ENCODE measurements at regions not wholly inside any gene's neighbourhood (a gene's known extent, or its start where the extent isn't known, plus 50 kb on each side); places are given as distances from the start of the nearest gene placed in this dataset.

DNA sequence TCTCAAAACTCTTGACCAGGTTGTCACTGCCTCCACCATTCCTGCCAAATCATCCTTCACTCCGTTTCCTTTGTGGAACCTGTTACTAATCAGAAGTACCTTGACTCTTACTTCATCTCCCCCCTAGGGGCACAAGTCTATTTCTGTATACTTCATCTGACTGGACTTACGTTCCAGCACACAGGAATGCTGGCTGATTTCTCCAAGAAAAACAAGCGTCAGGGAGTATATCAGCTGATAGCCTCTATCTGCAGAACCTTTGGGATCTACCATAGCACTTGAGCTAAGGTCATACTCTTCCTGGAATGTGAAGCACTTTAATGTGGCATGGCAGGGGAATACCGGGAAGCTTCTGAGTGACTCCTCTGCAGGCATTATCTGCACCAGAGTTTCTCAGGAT lies 178.1 kb upstream of the MOCS1 start:
- Histone ChIP-seq H3K9me3 (ENCODE audit: control insufficient read depth in 3 of 3, low read length in 3 of 3) (peaks cover 0 to 11% (median 0%) of the 10 kb centered on the region in 3 donors), H3K27ac (ENCODE audit: low read depth, low read length) (no peak overlapping the region), H3K4me1 (ENCODE audit: control insufficient read depth in 3 of 3, insufficient read depth in 3 of 3, low read length in 3 of 3) (no peaks in the 10 kb centered on the region), H3K4me3 (ENCODE audit: low read length in 3 of 3) (no peak overlapping the region), H3K9ac (ENCODE audit: low read depth in 1 of 3, low read length in 3 of 3) (no peak overlapping the region), H3K27me3 (ENCODE audit: control insufficient read depth in 3 of 3, insufficient read depth in 3 of 3, low read length in 3 of 3) (peaks cover 0 to 4% (median 2%) of the 10 kb centered on the region in 3 donors), H3K36me3 (ENCODE audit: control insufficient read depth in 3 of 3, insufficient read depth in 3 of 3, low read length in 3 of 3) (no peaks in the 10 kb centered on the region)

DNA sequence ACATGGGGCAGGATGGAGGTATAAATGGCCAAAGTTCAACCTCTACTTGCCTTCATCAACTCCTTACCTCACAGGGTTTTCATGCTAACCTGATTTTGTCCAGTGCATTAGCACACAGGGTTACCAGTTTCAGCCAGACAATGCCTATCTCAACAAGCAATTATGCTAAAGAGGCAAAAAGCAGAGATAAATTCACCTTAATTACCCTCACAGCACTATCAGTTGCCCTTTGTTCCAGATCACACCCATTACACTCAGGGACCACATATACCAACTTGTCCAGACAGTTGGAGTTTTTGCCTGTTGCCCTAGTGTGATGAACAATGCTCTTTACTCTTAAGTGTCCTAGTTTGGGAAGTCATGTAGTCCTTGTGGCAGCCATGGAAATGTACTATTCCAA lies 174.5 kb upstream of the MOCS1 start:
- Histone ChIP-seq H3K4me3 (ENCODE audit: low read length in 3 of 3) (no peak overlapping the region), H3K36me3 (ENCODE audit: control insufficient read depth in 3 of 3, insufficient read depth in 3 of 3, low read length in 3 of 3) (no peaks in the 10 kb centered on the region), H3K9ac (ENCODE audit: low read depth in 1 of 3, low read length in 3 of 3) (no peak overlapping the region), H3K9me3 (ENCODE audit: control insufficient read depth in 3 of 3, low read length in 3 of 3) (peaks cover 0 to 13% (median 0%) of the 10 kb centered on the region in 3 donors), H3K4me1 (ENCODE audit: control insufficient read depth in 3 of 3, insufficient read depth in 3 of 3, low read length in 3 of 3) (no peaks in the 10 kb centered on the region), H3K27ac (ENCODE audit: low read depth, low read length) (no peak overlapping the region), H3K27me3 (ENCODE audit: control insufficient read depth in 3 of 3, insufficient read depth in 3 of 3, low read length in 3 of 3) (peaks cover 0 to 4% (median 2%) of the 10 kb centered on the region in 3 donors)

DNA sequence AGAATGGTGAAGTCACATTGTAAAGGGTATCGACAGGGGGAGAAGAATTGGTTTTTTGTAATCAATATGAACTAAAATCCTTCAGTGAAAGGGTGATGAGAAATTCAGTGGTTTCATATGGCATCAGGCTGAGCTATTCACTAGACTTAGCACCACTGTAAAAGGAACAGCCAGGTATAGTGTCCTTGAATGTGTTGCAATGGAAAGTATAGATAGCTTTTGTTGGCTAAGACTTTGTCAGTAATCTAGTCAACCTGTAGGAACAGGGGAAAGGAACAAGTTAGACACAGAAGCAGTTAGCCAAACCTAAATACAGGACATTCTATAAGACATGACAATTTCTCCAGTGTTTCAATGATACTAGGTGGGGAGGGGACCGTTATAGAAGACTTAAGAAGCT lies 172.6 kb upstream of the MOCS1 start:
- H3K9me3 ChIP-seq (ENCODE audit: control insufficient read depth in 3 of 3, low read length in 3 of 3), result peaks cover 0 to 13% (median 0%) of the 10 kb centered on the region in 3 donors
- H3K4me3 ChIP-seq (ENCODE audit: low read length in 3 of 3), result no peak overlapping the region
- H3K4me1 ChIP-seq (ENCODE audit: control insufficient read depth in 3 of 3, insufficient read depth in 3 of 3, low read length in 3 of 3), result no peaks in the 10 kb centered on the region
- no peaks in the 10 kb centered on the region for H3K27me3 ChIP-seq (ENCODE audit: control insufficient read depth in 3 of 3, insufficient read depth in 3 of 3, low read length in 3 of 3)
- H3K9ac ChIP-seq (ENCODE audit: low read depth in 1 of 3, low read length in 3 of 3), result no peak overlapping the region
- H3K27ac ChIP-seq (ENCODE audit: low read depth, low read length), result no peak overlapping the region
- H3K36me3 ChIP-seq (ENCODE audit: control insufficient read depth in 3 of 3, insufficient read depth in 3 of 3, low read length in 3 of 3), result no peaks in the 10 kb centered on the region

DNA sequence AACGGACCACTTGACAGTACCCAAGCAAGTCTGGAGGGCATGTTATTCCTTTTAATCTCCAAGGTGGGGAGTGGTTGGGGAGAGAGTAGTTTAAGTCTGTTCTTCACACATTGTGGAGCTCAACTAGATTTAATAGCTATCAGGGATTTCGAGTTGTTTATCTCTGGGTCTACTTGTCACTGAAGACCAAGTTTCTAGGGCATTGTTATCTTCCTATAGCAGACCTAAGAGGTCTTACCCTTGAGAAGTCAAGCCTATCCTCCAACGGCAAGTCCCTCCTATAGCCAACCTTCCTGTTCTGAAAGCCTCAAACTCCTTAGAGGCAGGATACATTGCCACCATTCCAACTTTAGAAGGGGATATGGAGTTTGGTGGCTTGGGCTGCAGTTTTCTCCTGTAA lies 164.5 kb upstream of the MOCS1 start:
- Histone ChIP-seq H3K4me1 (ENCODE audit: control insufficient read depth in 3 of 3, insufficient read depth in 3 of 3, low read length in 3 of 3) (no peaks in the 10 kb centered on the region), H3K27me3 (ENCODE audit: control insufficient read depth in 3 of 3, insufficient read depth in 3 of 3, low read length in 3 of 3) (peaks cover 4 to 5% (median 5%) of the 10 kb centered on the region in 3 donors), H3K9ac (ENCODE audit: low read depth in 1 of 3, low read length in 3 of 3) (no peak overlapping the region), H3K36me3 (ENCODE audit: control insufficient read depth in 3 of 3, insufficient read depth in 3 of 3, low read length in 3 of 3) (no peaks in the 10 kb centered on the region), H3K4me3 (ENCODE audit: low read length in 3 of 3) (no peak overlapping the region), H3K9me3 (ENCODE audit: control insufficient read depth in 3 of 3, low read length in 3 of 3) (no peaks in the 10 kb centered on the region), H3K27ac (ENCODE audit: low read depth, low read length) (no peak overlapping the region)

DNA sequence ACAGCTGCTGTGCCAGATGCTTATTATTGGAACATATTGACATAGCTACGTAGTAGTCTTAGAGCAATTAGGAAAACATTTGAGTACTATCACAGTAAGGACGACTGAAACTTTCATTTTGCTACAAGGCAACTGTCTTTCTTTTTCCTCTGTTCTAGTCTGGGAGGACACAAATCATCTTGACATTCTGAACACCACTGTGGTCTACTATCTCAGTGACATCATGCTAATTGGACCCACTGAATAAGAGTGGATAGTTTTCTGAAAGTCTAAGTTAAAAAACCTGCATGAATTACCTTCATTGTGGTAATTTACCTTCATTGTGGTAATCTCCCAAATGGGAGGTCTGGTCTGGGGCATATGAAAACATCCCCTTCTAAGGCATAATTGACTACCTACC lies 163.3 kb upstream of the MOCS1 start:
- no peak overlapping the region for H3K27ac ChIP-seq (ENCODE audit: low read depth, low read length)

DNA sequence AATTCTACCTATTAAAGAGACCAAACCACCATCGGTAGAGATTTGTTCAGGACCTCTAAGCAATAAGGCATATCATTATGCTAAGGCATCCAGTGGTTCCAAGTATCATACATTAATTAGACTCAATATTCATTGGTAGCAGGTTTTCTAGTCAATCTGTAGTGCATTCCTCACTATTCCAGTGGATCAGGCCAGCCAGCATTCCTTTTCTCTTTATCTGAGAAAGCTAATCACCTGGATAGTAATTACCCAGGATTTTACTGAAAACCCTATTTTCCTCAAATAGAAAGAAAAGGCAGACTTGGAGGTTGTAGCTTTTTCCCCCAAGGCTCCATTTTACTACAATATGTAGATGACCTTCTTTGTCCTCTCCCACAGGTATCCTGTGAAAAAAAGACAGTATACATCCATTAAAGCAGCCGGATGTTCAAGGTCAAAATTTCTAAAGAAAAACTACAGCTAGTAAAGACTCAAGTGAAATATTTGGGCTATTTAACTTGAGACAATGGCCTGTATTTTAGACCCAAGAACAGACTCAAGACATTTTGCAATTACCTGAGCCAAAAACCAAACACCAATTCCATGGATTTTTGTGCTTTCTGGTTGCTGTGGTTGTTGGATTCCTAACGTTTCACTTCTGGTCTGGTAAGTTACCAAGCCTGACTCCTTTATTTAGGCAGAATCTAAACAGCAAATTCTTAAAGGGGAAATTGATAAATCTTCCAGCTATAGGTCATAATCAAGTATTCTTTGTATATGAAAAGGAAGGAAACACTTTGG lies 149.1 kb upstream of the MOCS1 start:
- Histone ChIP-seq H3K27ac (ENCODE audit: low read depth, low read length) (no peak overlapping the region), H3K9me3 (ENCODE audit: control insufficient read depth in 3 of 3, low read length in 3 of 3) (no peaks in the 10 kb centered on the region), H3K4me1 (ENCODE audit: control insufficient read depth in 3 of 3, insufficient read depth in 3 of 3, low read length in 3 of 3) (no peaks in the 10 kb centered on the region), H3K4me3 (ENCODE audit: low read length in 3 of 3) (no peak overlapping the region), H3K36me3 (ENCODE audit: control insufficient read depth in 3 of 3, insufficient read depth in 3 of 3, low read length in 3 of 3) (no peaks in the 10 kb centered on the region), H3K9ac (ENCODE audit: low read depth in 1 of 3, low read length in 3 of 3) (no peak overlapping the region), H3K27me3 (ENCODE audit: control insufficient read depth in 3 of 3, insufficient read depth in 3 of 3, low read length in 3 of 3) (peaks cover 3 to 6% (median 6%) of the 10 kb centered on the region in 3 donors)

More for the DNA sequence above, 163.3 kb upstream of the MOCS1 start:
- no peak overlapping the region for H3K9ac ChIP-seq (ENCODE audit: low read depth in 1 of 3, low read length in 3 of 3)
- H3K9me3 ChIP-seq (ENCODE audit: control insufficient read depth in 3 of 3, low read length in 3 of 3), result no peaks in the 10 kb centered on the region
- peaks cover 4 to 5% (median 5%) of the 10 kb centered on the region in 3 donors for H3K27me3 ChIP-seq (ENCODE audit: control insufficient read depth in 3 of 3, insufficient read depth in 3 of 3, low read length in 3 of 3)
- H3K4me3 ChIP-seq (ENCODE audit: low read length in 3 of 3), result no peak overlapping the region
- no peaks in the 10 kb centered on the region for H3K4me1 ChIP-seq (ENCODE audit: control insufficient read depth in 3 of 3, insufficient read depth in 3 of 3, low read length in 3 of 3)
- H3K36me3 ChIP-seq (ENCODE audit: control insufficient read depth in 3 of 3, insufficient read depth in 3 of 3, low read length in 3 of 3), result no peaks in the 10 kb centered on the region

DNA sequence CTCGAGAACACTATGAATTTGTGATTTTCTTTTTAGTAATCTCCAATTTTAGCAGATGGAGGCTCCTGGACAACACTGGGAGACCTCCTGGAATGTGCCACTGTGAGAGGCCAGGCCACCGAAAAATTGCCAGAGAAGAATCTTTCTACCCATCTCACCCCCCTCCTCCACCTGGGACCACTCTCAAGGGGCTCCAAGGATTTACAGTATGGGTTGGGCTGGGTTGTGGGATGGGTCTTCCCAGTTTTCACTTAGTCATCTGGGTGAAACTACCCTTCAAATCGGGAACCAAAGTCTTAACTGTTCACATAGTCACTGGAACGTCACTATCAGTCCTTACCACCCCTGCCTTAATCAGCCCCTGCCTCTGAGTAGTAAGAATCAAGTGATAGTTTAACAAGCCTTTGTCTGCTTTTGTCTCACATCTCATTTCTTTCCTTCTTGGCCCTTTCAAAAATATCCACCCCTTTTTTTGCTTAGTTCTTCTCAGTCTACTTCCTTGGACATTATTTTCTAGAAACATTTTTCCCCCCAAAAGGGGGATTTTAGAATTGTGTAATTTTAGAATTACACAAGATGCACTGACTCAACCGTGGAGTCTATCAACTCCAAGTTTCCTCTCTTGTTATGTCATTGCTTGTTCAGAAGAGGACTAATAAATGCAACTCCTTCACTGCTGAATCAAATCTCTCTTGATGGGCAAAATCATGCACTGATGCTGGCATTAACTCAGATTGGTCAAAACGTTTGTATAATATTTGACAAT lies 148.2 kb upstream of the MOCS1 start:
- H3K27me3 ChIP-seq (ENCODE audit: control insufficient read depth in 3 of 3, insufficient read depth in 3 of 3, low read length in 3 of 3), result peaks cover 3 to 6% (median 6%) of the 10 kb centered on the region in 3 donors
- H3K4me1 ChIP-seq (ENCODE audit: control insufficient read depth in 3 of 3, insufficient read depth in 3 of 3, low read length in 3 of 3), result no peaks in the 10 kb centered on the region
- no peak overlapping the region for H3K9ac ChIP-seq (ENCODE audit: low read depth in 1 of 3, low read length in 3 of 3)
- no peak overlapping the region for H3K4me3 ChIP-seq (ENCODE audit: low read length in 3 of 3)
- no peaks in the 10 kb centered on the region for H3K9me3 ChIP-seq (ENCODE audit: control insufficient read depth in 3 of 3, low read length in 3 of 3)
- no peaks in the 10 kb centered on the region for H3K36me3 ChIP-seq (ENCODE audit: control insufficient read depth in 3 of 3, insufficient read depth in 3 of 3, low read length in 3 of 3)
- no peak overlapping the region for H3K27ac ChIP-seq (ENCODE audit: low read depth, low read length)

DNA sequence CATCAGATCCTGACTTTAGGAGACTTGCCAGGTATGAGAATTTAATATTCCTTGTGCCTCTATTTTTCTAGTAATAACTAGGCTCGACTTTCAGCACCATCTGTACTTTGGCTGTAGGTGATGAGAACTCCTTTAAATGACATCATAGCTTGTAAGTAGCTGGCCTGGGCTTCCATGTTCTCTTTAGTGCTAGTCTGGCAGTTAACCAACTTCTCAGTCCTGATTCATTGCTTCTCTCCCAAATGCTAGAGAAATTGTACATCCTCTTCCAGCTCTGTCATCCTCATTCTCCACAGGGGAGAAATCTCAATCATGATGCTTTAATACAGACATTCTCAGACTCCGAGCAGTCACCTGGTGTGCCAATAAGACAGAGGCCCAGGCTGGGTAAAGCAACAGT lies 143.5 kb upstream of the MOCS1 start:
- no peak overlapping the region for H3K27ac ChIP-seq (ENCODE audit: low read depth, low read length)
- no peaks in the 10 kb centered on the region for H3K9me3 ChIP-seq (ENCODE audit: control insufficient read depth in 3 of 3, low read length in 3 of 3)
- no peak overlapping the region for H3K9ac ChIP-seq (ENCODE audit: low read depth in 1 of 3, low read length in 3 of 3)
- H3K4me3 ChIP-seq (ENCODE audit: low read length in 3 of 3), result no peak overlapping the region
- no peaks in the 10 kb centered on the region for H3K4me1 ChIP-seq (ENCODE audit: control insufficient read depth in 3 of 3, insufficient read depth in 3 of 3, low read length in 3 of 3)
- no peaks in the 10 kb centered on the region for H3K36me3 ChIP-seq (ENCODE audit: control insufficient read depth in 3 of 3, insufficient read depth in 3 of 3, low read length in 3 of 3)
- H3K27me3 ChIP-seq (ENCODE audit: control insufficient read depth in 3 of 3, insufficient read depth in 3 of 3, low read length in 3 of 3), result peaks cover 3 to 6% (median 5%) of the 10 kb centered on the region in 3 donors

DNA sequence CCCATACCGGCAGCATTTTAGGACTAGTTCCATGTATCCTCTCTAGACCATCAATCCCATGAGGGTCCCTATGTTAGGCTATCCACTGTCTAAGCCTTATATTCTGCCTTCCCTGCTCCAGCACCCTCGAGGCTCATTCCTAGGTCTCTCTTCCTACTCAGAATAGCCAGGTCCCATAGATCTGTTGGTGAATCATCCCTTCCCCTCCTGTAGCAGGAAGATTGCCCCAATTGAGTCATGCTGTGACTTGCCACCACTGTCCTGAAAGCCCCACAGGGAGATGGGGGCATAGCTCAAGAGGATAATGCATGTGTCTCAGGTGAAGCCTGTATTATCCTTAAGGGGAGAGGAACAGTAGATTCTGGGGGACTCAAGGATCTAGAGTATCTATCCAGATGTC lies 143.1 kb upstream of the MOCS1 start:
- Histone ChIP-seq H3K9ac (ENCODE audit: low read depth in 1 of 3, low read length in 3 of 3) (no peak overlapping the region), H3K36me3 (ENCODE audit: control insufficient read depth in 3 of 3, insufficient read depth in 3 of 3, low read length in 3 of 3) (no peaks in the 10 kb centered on the region), H3K4me3 (ENCODE audit: low read length in 3 of 3) (no peak overlapping the region), H3K4me1 (ENCODE audit: control insufficient read depth in 3 of 3, insufficient read depth in 3 of 3, low read length in 3 of 3) (no peaks in the 10 kb centered on the region), H3K9me3 (ENCODE audit: control insufficient read depth in 3 of 3, low read length in 3 of 3) (no peaks in the 10 kb centered on the region), H3K27me3 (ENCODE audit: control insufficient read depth in 3 of 3, insufficient read depth in 3 of 3, low read length in 3 of 3) (peaks cover 3 to 6% (median 5%) of the 10 kb centered on the region in 3 donors), H3K27ac (ENCODE audit: low read depth, low read length) (no peak overlapping the region)

DNA sequence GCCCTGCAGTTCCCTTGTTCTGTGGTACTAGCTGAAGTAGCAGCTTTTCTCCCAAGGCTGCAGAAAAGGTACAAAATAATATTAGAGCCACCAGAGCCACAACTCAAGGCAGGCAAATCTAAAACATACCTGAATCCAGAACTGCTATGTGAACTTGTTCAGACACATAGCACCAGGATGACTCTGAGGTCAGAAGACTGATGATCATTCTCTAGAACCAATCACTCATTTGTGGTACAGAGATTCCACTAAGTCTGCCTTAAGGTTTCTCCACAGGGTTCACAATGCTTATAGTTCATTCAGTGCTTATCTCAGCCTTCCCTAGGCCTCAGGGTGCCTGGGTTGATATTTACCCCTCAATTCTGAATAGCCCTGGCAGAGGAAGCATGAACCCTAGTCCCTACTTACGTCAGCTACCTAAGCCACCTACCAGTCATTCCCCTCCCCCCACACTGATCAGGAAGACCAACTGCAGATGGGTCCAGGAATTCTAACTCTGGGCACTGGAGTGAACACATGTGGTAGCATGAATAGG lies 140.9 kb upstream of the MOCS1 start:
- no peak overlapping the region for H3K9ac ChIP-seq (ENCODE audit: low read depth in 1 of 3, low read length in 3 of 3)
- H3K4me3 ChIP-seq (ENCODE audit: low read length in 3 of 3), result no peak overlapping the region
- H3K9me3 ChIP-seq (ENCODE audit: control insufficient read depth in 3 of 3, low read length in 3 of 3), result no peaks in the 10 kb centered on the region
- no peaks in the 10 kb centered on the region for H3K36me3 ChIP-seq (ENCODE audit: control insufficient read depth in 3 of 3, insufficient read depth in 3 of 3, low read length in 3 of 3)
- peaks cover 3 to 6% (median 5%) of the 10 kb centered on the region in 3 donors for H3K27me3 ChIP-seq (ENCODE audit: control insufficient read depth in 3 of 3, insufficient read depth in 3 of 3, low read length in 3 of 3)
- H3K4me1 ChIP-seq (ENCODE audit: control insufficient read depth in 3 of 3, insufficient read depth in 3 of 3, low read length in 3 of 3), result no peaks in the 10 kb centered on the region
- no peak overlapping the region for H3K27ac ChIP-seq (ENCODE audit: low read depth, low read length)

Measured in skeletal muscle tissue (tissue), 3 donors.